A549 (cell line): ENCODE measurements at regions not wholly inside any gene's neighbourhood (a gene's known extent, or its start where the extent isn't known, plus 50 kb on each side); places are given as distances from the start of the nearest gene placed in this dataset.

Experiments used
- ATAC-seq, 2 experiments: fragments of 200-7000 bp in 1 of 2; fragments of >200 bp in 1 of 2; cut with Nextera tagmentation in 1 of 2; cut with Tn5 transposase in 1 of 2; 3 replicates each; pipeline versions ENCODE4 v1.8.0 to v1.9.1; 2018 to 2020; ENCODE audit warnings: mild to moderate bottlenecking in 1 of 2, moderate library complexity in 1 of 2
- CTCF ChIA-PET: fragments of 300-600 bp; sonication (Branson Sonifier 250); formaldehyde crosslinking; extraction: SDS; loops from one replicate; lab custom pipeline; 2021; ENCODE audit warnings: antibody characterized with exemption, inconsistent platforms; lab: Yijun Ruan, JAX
- POLR2A ChIA-PET: fragments of 350-600 bp; formaldehyde crosslinking; extraction: SDS; loops from one replicate; lab custom pipeline; 2021; ENCODE audit warnings: antibody characterized with exemption, inconsistent platforms; lab: Yijun Ruan, JAX
- DNase-seq, 2 experiments: peaks; one replicate each; pipeline versions ENCODE4 v3.0.0 to v3.0.0-alpha.2; 2011 to 2016; ENCODE audit warnings: low read depth in 1 of 2, low spot score in 1 of 2
- FAIRE-seq: peaks from 2 replicates; lab custom pipeline; 2011; peaks lifted over from hg19 to GRCh38; lab: Jason Lieb, UNC
- H3K27ac ChIP-seq, 2 experiments: fragments of >200 bp; sonication (Bioruptor Twin); formaldehyde crosslinking; 3 replicates each; pipeline ENCODE4 v1.5.1; 2016 to 2017
- H3K4me1 ChIP-seq: fragments of >200 bp; sonication (Bioruptor Twin); formaldehyde crosslinking; 3 replicates; pipeline ENCODE4 v1.6.1; 2016
- H3K4me2 ChIP-seq: fragments of >200 bp; sonication (Bioruptor Twin); formaldehyde crosslinking; 3 replicates; pipeline ENCODE4 v1.6.1; 2016
- H3K4me3 ChIP-seq: fragments of >200 bp; sonication (Bioruptor Twin); formaldehyde crosslinking; 3 replicates; pipeline ENCODE4 v1.5.1; 2016
- H3K9me3 ChIP-seq: fragments of >200 bp; sonication (Bioruptor Twin); formaldehyde crosslinking; 3 replicates; pipeline ENCODE4 v1.6.1; 2016
- CBX8 ChIP-seq: fragments of 200-600 bp; sonication (generic); IDR thresholded peaks from 2 replicates; pipeline ENCODE4 v1.6.1; 2016
- CEBPB ChIP-seq, 2 experiments: fragments of >200 bp in 1 of 2; sonication (Bioruptor Twin) in 1 of 2; formaldehyde crosslinking in 1 of 2; IDR thresholded peaks; 2 replicates each; pipeline ENCODE4 v1.6.1; 2012 to 2016
- CTCF ChIP-seq: fragments of >200 bp; sonication (Bioruptor Twin); formaldehyde crosslinking; IDR thresholded peaks from 3 replicates; pipeline ENCODE4 v1.5.1; 2016
- E2F6 ChIP-seq: IDR thresholded peaks from 2 replicates; pipeline ENCODE4 v1.6.1; 2012; ENCODE audit warnings: low read depth, borderline replicate concordance
- EHMT2 ChIP-seq: fragments of 200-600 bp; sonication (generic); IDR thresholded peaks from 2 replicates; pipeline ENCODE4 v1.6.1; 2016; ENCODE audit warnings: antibody characterized with exemption, low read depth, mild to moderate bottlenecking, moderate library complexity
- EP300 ChIP-seq, 2 experiments: fragments of >200 bp; sonication (Bioruptor Twin); formaldehyde crosslinking; IDR thresholded peaks; 2 replicates in 1 of 2; 3 replicates in 1 of 2; pipeline ENCODE4 v1.6.1; 2016 to 2017
- ESRRA ChIP-seq: fragments of 150-350 bp; IDR thresholded peaks from 2 replicates; pipeline ENCODE4 v1.6.1; 2014; ENCODE audit warnings: mild to moderate bottlenecking, low read length, borderline replicate concordance
- FOSL2 ChIP-seq, 2 experiments: fragments of 450-650 bp in 1 of 2; fragments of >200 bp in 1 of 2; sonication (Bioruptor Twin) in 1 of 2; formaldehyde crosslinking; IDR thresholded peaks; 2 replicates each; pipeline versions ENCODE4 v1.5.0 to v1.6.1; 2016 to 2020; ENCODE audit warnings: mild to moderate bottlenecking in 1 of 2, moderate library complexity in 1 of 2
- FOXS1 ChIP-seq: fragments of 250-450 bp; sonication (Bioruptor Pico); IDR thresholded peaks from 2 replicates; pipeline ENCODE4 v1.5.0; 2020; ENCODE audit warnings: mild to moderate bottlenecking, moderate library complexity
- HOXA7 ChIP-seq: fragments of 250-450 bp; sonication (Bioruptor Pico); IDR thresholded peaks from 2 replicates; pipeline ENCODE4 v1.5.0; 2020; ENCODE audit warnings: mild to moderate bottlenecking, moderate library complexity
- MYC ChIP-seq: IDR thresholded peaks from 2 replicates; pipeline ENCODE4 v1.6.1; 2012; ENCODE audit warnings: mild to moderate bottlenecking, inconsistent platforms, low read length, improper control_type of control experiment, borderline replicate concordance
- NR3C1 ChIP-seq: fragments of >200 bp; sonication (Bioruptor Twin); formaldehyde crosslinking; IDR thresholded peaks from 3 replicates; pipeline ENCODE4 v1.6.1; 2017
- PBX3 ChIP-seq: IDR thresholded peaks from 2 replicates; pipeline ENCODE4 v1.6.1; 2012
- PHF8 ChIP-seq: fragments of 200-600 bp; sonication (generic); IDR thresholded peaks from 2 replicates; pipeline ENCODE4 v1.6.1; 2016; ENCODE audit warnings: low read depth, mild to moderate bottlenecking, antibody characterized with exemption, moderate library complexity, borderline replicate concordance
- RAD21 ChIP-seq, 2 experiments: fragments of >200 bp in 1 of 2; sonication (Bioruptor Twin) in 1 of 2; formaldehyde crosslinking in 1 of 2; IDR thresholded peaks in 1 of 2; conservative IDR thresholded peaks in 1 of 2; 2 replicates in 1 of 2; 3 replicates in 1 of 2; pipeline ENCODE4 v1.6.1; 2012 to 2018; ENCODE audit warnings: inconsistent platforms in 1 of 2
- RARB ChIP-seq: fragments of 250-450 bp; sonication (Bioruptor Pico); IDR thresholded peaks from 2 replicates; pipeline ENCODE4 v1.8.0; 2021; ENCODE audit warnings: mild to moderate bottlenecking, moderate library complexity
- RCOR1 ChIP-seq: fragments of 150-350 bp; IDR thresholded peaks from 2 replicates; pipeline ENCODE4 v1.6.1; 2014; ENCODE audit warnings: antibody characterized with exemption, low read length, low read depth
- REST ChIP-seq: fragments of 200-600 bp; sonication (generic); IDR thresholded peaks from 2 replicates; pipeline ENCODE4 v1.6.1; 2016; ENCODE audit warnings: antibody characterized with exemption, mild to moderate bottlenecking, moderate library complexity
- RNF2 ChIP-seq: fragments of 200-600 bp; sonication (generic); IDR thresholded peaks from 2 replicates; pipeline ENCODE4 v1.6.1; 2016; ENCODE audit warnings: low read depth, mild to moderate bottlenecking, antibody characterized with exemption, moderate library complexity, borderline replicate concordance
- TP53 ChIP-seq: fragments of 250-450 bp; sonication (Bioruptor Pico); IDR thresholded peaks from 2 replicates; pipeline ENCODE4 v1.5.0; 2021; ENCODE audit warnings: mild to moderate bottlenecking, moderate library complexity
- ZNF302 ChIP-seq: fragments of 250-450 bp; sonication (Bioruptor Pico); IDR thresholded peaks from 2 replicates; pipeline ENCODE4 v1.9.0; 2021; ENCODE audit warnings: inconsistent platforms, mild to moderate bottlenecking, moderate library complexity
- WGBS: methylation state at CpG from one replicate; pipeline ENCODE4 v1.1.6; 2017; ENCODE audit errors: missing lambda C conversion rate; 5-methylcytosine and 5-hydroxymethylcytosine counted together

- CTCF ChIA-PET = no interaction called here
- ATAC-seq (no peak), DNase-seq (no peak), FAIRE-seq (no peak)
- TF ChIP-seq RNF2 (no peak), RAD21 (conservative IDR thresholded peaks at IDR 0.05 in 1 of 2, IDR thresholded peaks at IDR 0.05 in 1 of 2) (no peak), PHF8 (no peak), E2F6 (no peak), REST (no peak), NR3C1 (no peak), CTCF (no peak), FOXS1 (no peak), HOXA7 (no peak), TP53 (CRISPR knock-in tag) (no peak), EHMT2 (no peak), ESRRA (no peak), CEBPB (IDR thresholded peaks at IDR 0.05) (no peak), RARB (CRISPR knock-in tag) (no peak), ZNF302 (no peak), CBX8 (no peak)
- POLR2A ChIA-PET = no interaction called here
- no peak overlapping the region for H3K4me3 ChIP-seq
- no peak overlapping the region for H3K27ac ChIP-seq
- no peaks in the 10 kb centered on the region for H3K9me3 ChIP-seq
- 45% methylated on average over 4 of the region's 4 CpGs for WGBS
- no peak overlapping the region for H3K4me2 ChIP-seq
- no peaks in the 10 kb centered on the region for H3K4me1 ChIP-seq
Observed at GRCh38 chr1:191099696-191100095, 622.0 kb upstream of the BRINP3 start.

- no peak for FAIRE-seq
- H3K27ac ChIP-seq = no peak overlapping the region
- POLR2A ChIA-PET = no interaction called here
- H3K4me3 ChIP-seq = no peak overlapping the region
- H3K4me1 ChIP-seq = no peaks in the 10 kb centered on the region
- no peak for TF ChIP-seq REST
- no peak for TF ChIP-seq FOSL2 (IDR thresholded peaks at IDR 0.05)
- TF ChIP-seq FOSL2 (CRISPR knock-in tag; IDR thresholded peaks at IDR 0.05) = no peak
- no peak for TF ChIP-seq EP300 (IDR thresholded peaks at IDR 0.05)
- no peak for TF ChIP-seq PBX3
- TF ChIP-seq MYC = no peak
- TF ChIP-seq RCOR1 = no peak
- no peaks in the 10 kb centered on the region for H3K9me3 ChIP-seq
- WGBS = 40% methylated on average over 3 of the region's 3 CpGs
- H3K4me2 ChIP-seq = no peak overlapping the region
- CTCF ChIA-PET = no interaction called here
- ATAC-seq = no peak
- no peak for DNase-seq
Observed at GRCh38 chr1:191101960-191102359, 624.3 kb upstream of the BRINP3 start.
